ENCODE measurements at regions not wholly inside any gene's neighbourhood (a gene's known extent, or its start where the extent isn't known, plus 50 kb on each side); places are given as distances from the start of the nearest gene placed in this dataset.

DNA sequence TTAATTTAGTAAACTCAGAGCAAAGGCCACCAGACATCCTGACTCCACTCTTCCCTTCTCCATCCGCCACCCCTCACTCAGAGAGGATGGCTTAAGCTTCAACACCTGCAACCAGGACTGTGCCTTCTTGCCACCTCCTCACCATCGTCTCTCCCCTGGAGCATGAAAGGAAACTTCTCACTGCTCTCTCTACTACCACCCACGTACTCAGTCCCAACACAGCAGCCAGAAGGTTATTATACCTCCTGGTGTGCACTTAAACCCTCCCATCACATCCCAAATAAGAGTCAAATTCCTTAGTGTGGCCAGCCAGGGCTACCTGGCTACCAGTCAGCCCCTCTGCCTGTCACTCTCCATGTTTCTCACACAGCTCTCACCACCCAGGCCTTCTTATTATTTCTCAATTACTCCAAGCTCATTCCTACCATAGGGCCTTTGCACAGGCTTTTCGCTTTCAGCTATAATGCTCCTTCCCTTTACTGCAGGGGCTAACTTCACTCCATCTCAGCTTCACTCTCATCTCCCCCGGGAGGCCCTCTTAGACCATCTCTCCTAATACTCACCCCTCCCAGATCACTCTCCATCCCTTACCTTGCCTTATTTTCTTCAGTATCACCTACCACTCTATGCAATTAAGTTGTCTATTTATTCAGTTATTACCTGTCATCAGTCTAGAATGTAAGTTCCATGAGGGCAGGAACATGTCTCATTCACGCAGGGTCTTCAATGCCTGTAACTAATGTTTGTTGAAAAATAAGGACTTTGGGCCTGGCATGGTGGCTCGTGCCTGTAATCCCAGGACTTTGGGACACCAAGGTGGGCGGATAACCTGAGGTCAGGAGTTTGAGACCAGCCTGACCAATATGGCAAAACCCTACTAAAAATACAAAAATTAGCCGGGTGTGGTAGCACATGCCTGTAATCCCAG, 137.5 kb downstream of the TOMM20 start:
- H3K27ac ChIP-seq (ENCODE audit: low read length): no peak overlapping the region
- no peaks in the 10 kb centered on the region for H4K20me1 ChIP-seq (ENCODE audit: insufficient read depth)
- no peak for TF ChIP-seq SMC3 (conservative IDR thresholded peaks at IDR 0.05; ENCODE audit: poor library complexity)
- TF ChIP-seq EP300 (conservative IDR thresholded peaks at IDR 0.05; ENCODE audit: poor library complexity, severe bottlenecking): no peak
- TF ChIP-seq, protein P1, sequence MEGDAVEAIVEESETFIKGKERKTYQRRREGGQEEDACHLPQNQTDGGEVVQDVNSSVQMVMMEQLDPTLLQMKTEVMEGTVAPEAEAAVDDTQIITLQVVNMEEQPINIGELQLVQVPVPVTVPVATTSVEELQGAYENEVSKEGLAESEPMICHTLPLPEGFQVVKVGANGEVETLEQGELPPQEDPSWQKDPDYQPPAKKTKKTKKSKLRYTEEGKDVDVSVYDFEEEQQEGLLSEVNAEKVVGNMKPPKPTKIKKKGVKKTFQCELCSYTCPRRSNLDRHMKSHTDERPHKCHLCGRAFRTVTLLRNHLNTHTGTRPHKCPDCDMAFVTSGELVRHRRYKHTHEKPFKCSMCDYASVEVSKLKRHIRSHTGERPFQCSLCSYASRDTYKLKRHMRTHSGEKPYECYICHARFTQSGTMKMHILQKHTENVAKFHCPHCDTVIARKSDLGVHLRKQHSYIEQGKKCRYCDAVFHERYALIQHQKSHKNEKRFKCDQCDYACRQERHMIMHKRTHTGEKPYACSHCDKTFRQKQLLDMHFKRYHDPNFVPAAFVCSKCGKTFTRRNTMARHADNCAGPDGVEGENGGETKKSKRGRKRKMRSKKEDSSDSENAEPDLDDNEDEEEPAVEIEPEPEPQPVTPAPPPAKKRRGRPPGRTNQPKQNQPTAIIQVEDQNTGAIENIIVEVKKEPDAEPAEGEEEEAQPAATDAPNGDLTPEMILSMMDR (IDR thresholded peaks at IDR 0.05; ENCODE audit: poor library complexity, severe bottlenecking): no peak
- TF ChIP-seq, protein P2, sequence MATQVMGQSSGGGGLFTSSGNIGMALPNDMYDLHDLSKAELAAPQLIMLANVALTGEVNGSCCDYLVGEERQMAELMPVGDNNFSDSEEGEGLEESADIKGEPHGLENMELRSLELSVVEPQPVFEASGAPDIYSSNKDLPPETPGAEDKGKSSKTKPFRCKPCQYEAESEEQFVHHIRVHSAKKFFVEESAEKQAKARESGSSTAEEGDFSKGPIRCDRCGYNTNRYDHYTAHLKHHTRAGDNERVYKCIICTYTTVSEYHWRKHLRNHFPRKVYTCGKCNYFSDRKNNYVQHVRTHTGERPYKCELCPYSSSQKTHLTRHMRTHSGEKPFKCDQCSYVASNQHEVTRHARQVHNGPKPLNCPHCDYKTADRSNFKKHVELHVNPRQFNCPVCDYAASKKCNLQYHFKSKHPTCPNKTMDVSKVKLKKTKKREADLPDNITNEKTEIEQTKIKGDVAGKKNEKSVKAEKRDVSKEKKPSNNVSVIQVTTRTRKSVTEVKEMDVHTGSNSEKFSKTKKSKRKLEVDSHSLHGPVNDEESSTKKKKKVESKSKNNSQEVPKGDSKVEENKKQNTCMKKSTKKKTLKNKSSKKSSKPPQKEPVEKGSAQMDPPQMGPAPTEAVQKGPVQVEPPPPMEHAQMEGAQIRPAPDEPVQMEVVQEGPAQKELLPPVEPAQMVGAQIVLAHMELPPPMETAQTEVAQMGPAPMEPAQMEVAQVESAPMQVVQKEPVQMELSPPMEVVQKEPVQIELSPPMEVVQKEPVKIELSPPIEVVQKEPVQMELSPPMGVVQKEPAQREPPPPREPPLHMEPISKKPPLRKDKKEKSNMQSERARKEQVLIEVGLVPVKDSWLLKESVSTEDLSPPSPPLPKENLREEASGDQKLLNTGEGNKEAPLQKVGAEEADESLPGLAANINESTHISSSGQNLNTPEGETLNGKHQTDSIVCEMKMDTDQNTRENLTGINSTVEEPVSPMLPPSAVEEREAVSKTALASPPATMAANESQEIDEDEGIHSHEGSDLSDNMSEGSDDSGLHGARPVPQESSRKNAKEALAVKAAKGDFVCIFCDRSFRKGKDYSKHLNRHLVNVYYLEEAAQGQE (IDR thresholded peaks at IDR 0.05; ENCODE audit: borderline replicate concordance): no peak
- TF ChIP-seq MXI1 (conservative IDR thresholded peaks at IDR 0.05; ENCODE audit: poor library complexity, severe bottlenecking): no peak
- TF ChIP-seq POLR2AphosphoS5 (IDR thresholded peaks at IDR 0.05): no peak
- no peak for TF ChIP-seq EZH2 (IDR thresholded peaks at IDR 0.05; ENCODE audit: borderline replicate concordance, insufficient read depth, low read length, poor library complexity, severe bottlenecking)
- no peak for TF ChIP-seq TAF1 (IDR thresholded peaks at IDR 0.05; ENCODE audit: low read depth)
- no peak for TF ChIP-seq RAD21 (conservative IDR thresholded peaks at IDR 0.05)
- H3F3A ChIP-seq (ENCODE audit: insufficient read depth, low read length, poor library complexity, severe bottlenecking): no peaks in the 10 kb centered on the region
- H3K9me2 ChIP-seq (ENCODE audit: insufficient read depth, low read length): no peaks in the 10 kb centered on the region
- no peak overlapping the region for H2AFZ ChIP-seq (ENCODE audit: low read depth, low read length)
- H3K36me3 ChIP-seq (ENCODE audit: insufficient read depth, low read length): no peaks in the 10 kb centered on the region
- H3K9ac ChIP-seq (ENCODE audit: low read length): no peak overlapping the region
- H3K9me3 ChIP-seq (ENCODE audit: low read length): no peaks in the 10 kb centered on the region
- no peaks in the 10 kb centered on the region for H3K27me3 ChIP-seq (ENCODE audit: insufficient read depth, low read depth, low read length)
- H3K4me2 ChIP-seq (ENCODE audit: low read length): no peak overlapping the region
- H3K79me2 ChIP-seq (replicated peaks; ENCODE audit: insufficient read depth, low read length): no peaks in the 10 kb centered on the region
- H3K4me3 ChIP-seq (ENCODE audit: low read length): no peak overlapping the region

DNA sequence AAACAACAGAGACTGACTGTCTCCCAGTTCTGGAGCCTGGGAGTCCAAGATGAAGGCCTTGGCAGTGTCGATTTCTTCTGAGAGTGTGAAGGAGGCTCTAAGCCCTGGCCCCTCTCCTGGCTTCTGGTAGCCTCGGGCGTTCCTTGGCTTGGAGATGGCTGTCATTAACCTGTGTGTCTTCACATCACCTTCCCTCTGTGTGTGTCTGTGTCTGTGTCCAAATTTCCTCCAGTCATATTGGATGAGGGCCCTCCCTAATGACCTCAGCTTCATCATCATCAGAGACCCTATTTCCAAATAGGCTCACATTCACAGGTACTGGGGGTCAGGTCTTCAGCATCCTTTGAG, 138.3 kb downstream of the TOMM20 start:
- H4K20me1 ChIP-seq (ENCODE audit: insufficient read depth): no peaks in the 10 kb centered on the region
- no peaks in the 10 kb centered on the region for H3F3A ChIP-seq (ENCODE audit: insufficient read depth, low read length, poor library complexity, severe bottlenecking)
- H3K4me3 ChIP-seq (ENCODE audit: low read length): no peak overlapping the region
- H3K9ac ChIP-seq (ENCODE audit: low read length): no peak overlapping the region
- H3K27me3 ChIP-seq (ENCODE audit: insufficient read depth, low read depth, low read length): no peaks in the 10 kb centered on the region
- no peak for TF ChIP-seq EZH2 (IDR thresholded peaks at IDR 0.05; ENCODE audit: borderline replicate concordance, insufficient read depth, low read length, poor library complexity, severe bottlenecking)
- TF ChIP-seq, protein P1 (IDR thresholded peaks at IDR 0.05; ENCODE audit: poor library complexity, severe bottlenecking): no peak
- TF ChIP-seq RAD21 (conservative IDR thresholded peaks at IDR 0.05): no peak
- no peak for TF ChIP-seq EP300 (conservative IDR thresholded peaks at IDR 0.05; ENCODE audit: poor library complexity, severe bottlenecking)
- no peak for TF ChIP-seq MXI1 (conservative IDR thresholded peaks at IDR 0.05; ENCODE audit: poor library complexity, severe bottlenecking)
- TF ChIP-seq, protein P2 (IDR thresholded peaks at IDR 0.05; ENCODE audit: borderline replicate concordance): no peak
- no peak for TF ChIP-seq POLR2AphosphoS5 (IDR thresholded peaks at IDR 0.05)
- no peak for TF ChIP-seq TAF1 (IDR thresholded peaks at IDR 0.05; ENCODE audit: low read depth)
- no peak for TF ChIP-seq SMC3 (conservative IDR thresholded peaks at IDR 0.05; ENCODE audit: poor library complexity)
- no peaks in the 10 kb centered on the region for H3K9me3 ChIP-seq (ENCODE audit: low read length)
- no peak overlapping the region for H3K27ac ChIP-seq (ENCODE audit: low read length)
- H3K9me2 ChIP-seq (ENCODE audit: insufficient read depth, low read length): no peaks in the 10 kb centered on the region
- H3K36me3 ChIP-seq (ENCODE audit: insufficient read depth, low read length): no peaks in the 10 kb centered on the region
- H3K4me2 ChIP-seq (ENCODE audit: low read length): no peak overlapping the region
- H2AFZ ChIP-seq (ENCODE audit: low read depth, low read length): no peak overlapping the region
- no peaks in the 10 kb centered on the region for H3K79me2 ChIP-seq (replicated peaks; ENCODE audit: insufficient read depth, low read length)

Data from neural cell (in vitro differentiated cells).